ENCODE measurements at regions not wholly inside any gene's neighbourhood (a gene's known extent, or its start where the extent isn't known, plus 50 kb on each side); places are given as distances from the start of the nearest gene placed in this dataset.

DNA sequence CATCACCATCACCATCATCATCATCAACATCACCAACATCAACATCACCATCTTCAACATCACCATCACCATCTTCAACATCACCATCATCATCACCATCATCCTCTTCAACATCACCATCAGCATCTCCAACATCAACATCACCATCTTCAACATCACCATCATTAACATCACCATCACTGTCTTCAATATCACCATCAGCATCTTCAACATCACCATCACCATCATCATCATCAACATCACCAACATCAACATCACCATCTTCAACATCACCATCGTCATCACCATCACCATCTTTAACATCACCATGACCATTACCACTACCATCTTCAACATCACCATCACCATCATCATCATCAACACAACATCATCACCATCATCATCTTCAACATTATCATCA lies 267.2 kb downstream of the SP3 start:
- Histone ChIP-seq H3K9me2 (replicated peaks; ENCODE audit: low read depth, low read length) (no peaks in the 10 kb centered on the region), H3K79me2 (ENCODE audit: insufficient read depth, low read length) (no peaks in the 10 kb centered on the region), H4K20me1 (ENCODE audit: insufficient read depth, low read length, poor library complexity, severe bottlenecking) (no peaks in the 10 kb centered on the region), H3K27me3 (ENCODE audit: insufficient read depth, low read length, poor library complexity, severe bottlenecking) (no peaks in the 10 kb centered on the region), H3K9ac (ENCODE audit: low read depth, low read length, poor library complexity, severe bottlenecking) (no peak overlapping the region), H3K9me3 (ENCODE audit: insufficient read depth, low read depth, low read length) (no peaks in the 10 kb centered on the region), H3F3A (ENCODE audit: low read depth) (no peaks in the 10 kb centered on the region), H3K4me3 (ENCODE audit: low read length, poor library complexity, severe bottlenecking) (no peak overlapping the region), H3K4me1 (ENCODE audit: insufficient read depth, low read length, poor library complexity, severe bottlenecking) (no peaks in the 10 kb centered on the region), H3K36me3 (ENCODE audit: insufficient read depth, low read length) (no peaks in the 10 kb centered on the region), H3K4me2 (ENCODE audit: low read depth, low read length, poor library complexity, severe bottlenecking) (no peak overlapping the region), H2AFZ (ENCODE audit: low read length) (no peak overlapping the region)
- TF ChIP-seq, protein P1, sequence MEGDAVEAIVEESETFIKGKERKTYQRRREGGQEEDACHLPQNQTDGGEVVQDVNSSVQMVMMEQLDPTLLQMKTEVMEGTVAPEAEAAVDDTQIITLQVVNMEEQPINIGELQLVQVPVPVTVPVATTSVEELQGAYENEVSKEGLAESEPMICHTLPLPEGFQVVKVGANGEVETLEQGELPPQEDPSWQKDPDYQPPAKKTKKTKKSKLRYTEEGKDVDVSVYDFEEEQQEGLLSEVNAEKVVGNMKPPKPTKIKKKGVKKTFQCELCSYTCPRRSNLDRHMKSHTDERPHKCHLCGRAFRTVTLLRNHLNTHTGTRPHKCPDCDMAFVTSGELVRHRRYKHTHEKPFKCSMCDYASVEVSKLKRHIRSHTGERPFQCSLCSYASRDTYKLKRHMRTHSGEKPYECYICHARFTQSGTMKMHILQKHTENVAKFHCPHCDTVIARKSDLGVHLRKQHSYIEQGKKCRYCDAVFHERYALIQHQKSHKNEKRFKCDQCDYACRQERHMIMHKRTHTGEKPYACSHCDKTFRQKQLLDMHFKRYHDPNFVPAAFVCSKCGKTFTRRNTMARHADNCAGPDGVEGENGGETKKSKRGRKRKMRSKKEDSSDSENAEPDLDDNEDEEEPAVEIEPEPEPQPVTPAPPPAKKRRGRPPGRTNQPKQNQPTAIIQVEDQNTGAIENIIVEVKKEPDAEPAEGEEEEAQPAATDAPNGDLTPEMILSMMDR (conservative IDR thresholded peaks at IDR 0.05; ENCODE audit: low read length) = no peak
- TF ChIP-seq EZH2phosphoT487 (IDR thresholded peaks at IDR 0.05; ENCODE audit: borderline replicate concordance) = no peak

DNA sequence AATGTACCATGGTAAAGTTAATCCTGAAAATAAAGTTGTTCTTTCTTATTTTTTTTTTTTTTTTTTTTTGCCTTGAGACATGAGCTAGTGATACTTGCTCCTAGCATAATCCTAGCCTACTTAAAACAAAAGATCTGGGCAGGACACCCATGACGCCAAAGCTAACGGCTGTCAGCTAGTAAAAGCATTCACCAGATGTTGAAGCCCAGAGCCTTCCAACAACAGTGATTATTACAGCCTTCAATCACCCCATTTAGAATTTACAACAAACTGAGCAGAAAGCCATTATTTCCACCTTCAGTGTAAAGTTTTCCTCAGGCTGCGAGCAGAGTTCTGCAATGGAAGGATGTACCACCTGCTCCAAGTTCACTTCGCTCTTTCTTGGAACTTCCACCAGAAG lies 259.5 kb downstream of the SP3 start:
- Histone ChIP-seq H3K9ac (ENCODE audit: low read depth, low read length, poor library complexity, severe bottlenecking) (no peak overlapping the region), H4K20me1 (ENCODE audit: insufficient read depth, low read length, poor library complexity, severe bottlenecking) (no peaks in the 10 kb centered on the region), H3K9me3 (ENCODE audit: insufficient read depth, low read depth, low read length) (no peaks in the 10 kb centered on the region), H3K4me1 (ENCODE audit: insufficient read depth, low read length, poor library complexity, severe bottlenecking) (no peaks in the 10 kb centered on the region), H3K4me3 (ENCODE audit: low read length, poor library complexity, severe bottlenecking) (no peak overlapping the region), H3K79me2 (ENCODE audit: insufficient read depth, low read length) (no peaks in the 10 kb centered on the region), H3K9me2 (replicated peaks; ENCODE audit: low read depth, low read length) (no peaks in the 10 kb centered on the region), H3F3A (ENCODE audit: low read depth) (no peaks in the 10 kb centered on the region), H2AFZ (ENCODE audit: low read length) (no peak overlapping the region), H3K4me2 (ENCODE audit: low read depth, low read length, poor library complexity, severe bottlenecking) (no peak overlapping the region), H3K36me3 (ENCODE audit: insufficient read depth, low read length) (no peaks in the 10 kb centered on the region), H3K27me3 (ENCODE audit: insufficient read depth, low read length, poor library complexity, severe bottlenecking) (no peaks in the 10 kb centered on the region)
- no peak for TF ChIP-seq EZH2phosphoT487 (IDR thresholded peaks at IDR 0.05; ENCODE audit: borderline replicate concordance)
- TF ChIP-seq, protein P1 (conservative IDR thresholded peaks at IDR 0.05; ENCODE audit: low read length) = no peak

DNA sequence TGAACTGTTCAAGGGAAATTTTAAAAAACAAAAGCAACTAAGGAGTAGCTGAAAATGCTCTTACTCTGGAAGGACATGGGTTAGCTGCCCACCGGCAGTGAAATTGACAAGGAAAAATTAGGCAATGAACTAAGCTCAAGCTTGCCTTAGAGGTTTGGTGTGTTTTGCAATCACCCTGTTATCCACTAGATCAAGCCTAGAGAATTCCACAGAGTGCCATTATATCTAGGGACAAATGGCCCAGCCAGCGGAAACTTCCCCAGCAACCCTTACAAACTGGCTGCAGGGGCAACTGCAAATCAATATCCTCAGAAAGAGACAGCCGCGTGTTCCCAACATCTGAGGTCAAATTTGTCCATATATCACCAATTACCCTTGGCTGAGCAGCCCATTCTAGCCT lies 258.2 kb downstream of the SP3 start:
- no peak overlapping the region for H2AFZ ChIP-seq (ENCODE audit: low read length)
- H3K4me1 ChIP-seq (ENCODE audit: insufficient read depth, low read length, poor library complexity, severe bottlenecking) = no peaks in the 10 kb centered on the region
- H3K4me3 ChIP-seq (ENCODE audit: low read length, poor library complexity, severe bottlenecking) = no peak overlapping the region
- H3K9me2 ChIP-seq (replicated peaks; ENCODE audit: low read depth, low read length) = no peaks in the 10 kb centered on the region
- TF ChIP-seq, protein P1 (conservative IDR thresholded peaks at IDR 0.05; ENCODE audit: low read length) = no peak
- no peak for TF ChIP-seq EZH2phosphoT487 (IDR thresholded peaks at IDR 0.05; ENCODE audit: borderline replicate concordance)
- no peak overlapping the region for H3K4me2 ChIP-seq (ENCODE audit: low read depth, low read length, poor library complexity, severe bottlenecking)
- H3K79me2 ChIP-seq (ENCODE audit: insufficient read depth, low read length) = no peaks in the 10 kb centered on the region
- no peaks in the 10 kb centered on the region for H3K27me3 ChIP-seq (ENCODE audit: insufficient read depth, low read length, poor library complexity, severe bottlenecking)
- no peaks in the 10 kb centered on the region for H3K9me3 ChIP-seq (ENCODE audit: insufficient read depth, low read depth, low read length)
- H3K36me3 ChIP-seq (ENCODE audit: insufficient read depth, low read length) = no peaks in the 10 kb centered on the region
- H4K20me1 ChIP-seq (ENCODE audit: insufficient read depth, low read length, poor library complexity, severe bottlenecking) = no peaks in the 10 kb centered on the region
- H3F3A ChIP-seq (ENCODE audit: low read depth) = no peaks in the 10 kb centered on the region
- H3K9ac ChIP-seq (ENCODE audit: low read depth, low read length, poor library complexity, severe bottlenecking) = no peak overlapping the region
